Natural killer cell (primary cell): ENCODE measurements at regions not wholly inside any gene's neighbourhood (a gene's known extent, or its start where the extent isn't known, plus 50 kb on each side); places are given as distances from the start of the nearest gene placed in this dataset.

Source experiments
- ATAC-seq, 3 donors: fragments of 150-1000 bp in 2 of 3; fragments of 200-7000 bp in 1 of 3; cut with Tn5 transposase; 1 replicate in 1 of 3; 2 replicates in 2 of 3; pipeline ENCODE4 v1.10.0; 2021; ENCODE audit warnings: mild to moderate bottlenecking in 2 of 3, moderate library complexity in 2 of 3
- DNase-seq, 2 donors: peaks; one replicate each; pipeline versions ENCODE4 v3.0.0 to v3.0.0-alpha.2; 2013 to 2021; ENCODE audit warnings: mixed read lengths in 1 of 2
- H3K27ac ChIP-seq: one replicate; pipeline ENCODE4 v1.5.1; 2013; ENCODE audit warnings: mild to moderate bottlenecking, low read length
- H3K27me3 ChIP-seq: one replicate; pipeline ENCODE4 v1.6.1; 2013; ENCODE audit warnings: low read length; ENCODE audit not compliant: control insufficient read depth, insufficient read depth
- H3K36me3 ChIP-seq: one replicate; pipeline ENCODE4 v1.6.1; 2013; ENCODE audit warnings: low read length; ENCODE audit not compliant: control insufficient read depth, insufficient read depth
- H3K4me1 ChIP-seq: one replicate; pipeline ENCODE4 v1.6.1; 2013; ENCODE audit warnings: low read length; ENCODE audit not compliant: control insufficient read depth, insufficient read depth
- H3K4me3 ChIP-seq: one replicate; pipeline ENCODE4 v1.5.1; 2013; ENCODE audit warnings: low read length
- H3K9me3 ChIP-seq: one replicate; pipeline ENCODE4 v1.6.1; 2013; ENCODE audit warnings: low read length; ENCODE audit not compliant: control insufficient read depth, insufficient read depth
- H3K27ac Mint-ChIP-seq, 2 donors: one replicate each; pipeline ENCODE4 v1.8.0; 2022; ENCODE audit warnings: mild to moderate bottlenecking in 2 of 2, mixed read lengths in 2 of 2, moderate library complexity in 1 of 2
- H3K27me3 Mint-ChIP-seq, 2 donors: one replicate each; pipeline ENCODE4 v1.8.0; 2022; ENCODE audit warnings: low read depth in 2 of 2, mixed read lengths in 2 of 2
- H3K36me3 Mint-ChIP-seq: one replicate; pipeline ENCODE4 v1.8.0; 2022; ENCODE audit warnings: mixed read lengths
- H3K4me1 Mint-ChIP-seq, 2 donors: one replicate each; pipeline ENCODE4 v1.8.0; 2022; ENCODE audit warnings: mixed read lengths in 2 of 2
- H3K4me3 Mint-ChIP-seq: one replicate; pipeline ENCODE4 v1.8.0; 2022; ENCODE audit warnings: mild to moderate bottlenecking, moderate library complexity, mixed read lengths
- H3K9me3 Mint-ChIP-seq, 2 donors: one replicate each; pipeline ENCODE4 v1.8.0; 2022; ENCODE audit warnings: mixed read lengths in 2 of 2
- WGBS: methylation state at CpG from one replicate; pipeline ENCODE4 v1.1.7; 2013; ENCODE audit warnings: missing lambda C conversion rate; ENCODE audit not compliant: insufficient coverage; 5-methylcytosine and 5-hydroxymethylcytosine counted together
- intact Hi-C: fragments of 100-400 bp; cut with micrococcal nuclease; formaldehyde crosslinking; loops from one replicate; pipeline ENCODE4 v1.14.2; 2022
- TF ChIP-seq, protein P1 (sequence below): fragments of 200-600 bp; IDR thresholded peaks from one replicate; pipeline ENCODE4 v1.8.0; 2022; ENCODE audit warnings: antibody characterized with exemption

DNA sequence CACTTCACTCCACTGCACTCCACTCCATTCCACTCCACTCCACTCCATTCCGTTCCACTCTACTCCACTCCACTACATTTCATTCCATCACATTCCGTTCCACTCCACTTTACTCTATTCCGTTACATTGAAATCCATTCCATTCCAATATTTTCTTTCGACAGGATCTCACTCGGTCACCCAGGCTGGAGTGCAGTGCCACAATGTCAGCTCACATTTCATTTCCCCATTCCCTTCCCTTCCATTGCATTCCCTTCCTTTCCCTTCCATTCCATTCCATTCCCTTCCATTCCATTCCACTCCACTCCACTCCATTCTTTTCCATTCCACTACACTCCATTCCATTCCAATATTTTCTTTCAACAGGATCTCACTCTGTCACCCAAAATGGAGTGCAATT is 1407.6 kb upstream of the USP9Y start:
- H3K4me3 Mint-ChIP-seq: no peak overlapping the region
- Histone ChIP-seq H3K4me1 (no peaks in the 10 kb centered on the region), H3K9me3 (no peaks in the 10 kb centered on the region), H3K36me3 (no peaks in the 10 kb centered on the region), H3K4me3 (no peak overlapping the region), H3K27ac (no peak overlapping the region), H3K27me3 (no peaks in the 10 kb centered on the region)
- TF ChIP-seq, protein P1, sequence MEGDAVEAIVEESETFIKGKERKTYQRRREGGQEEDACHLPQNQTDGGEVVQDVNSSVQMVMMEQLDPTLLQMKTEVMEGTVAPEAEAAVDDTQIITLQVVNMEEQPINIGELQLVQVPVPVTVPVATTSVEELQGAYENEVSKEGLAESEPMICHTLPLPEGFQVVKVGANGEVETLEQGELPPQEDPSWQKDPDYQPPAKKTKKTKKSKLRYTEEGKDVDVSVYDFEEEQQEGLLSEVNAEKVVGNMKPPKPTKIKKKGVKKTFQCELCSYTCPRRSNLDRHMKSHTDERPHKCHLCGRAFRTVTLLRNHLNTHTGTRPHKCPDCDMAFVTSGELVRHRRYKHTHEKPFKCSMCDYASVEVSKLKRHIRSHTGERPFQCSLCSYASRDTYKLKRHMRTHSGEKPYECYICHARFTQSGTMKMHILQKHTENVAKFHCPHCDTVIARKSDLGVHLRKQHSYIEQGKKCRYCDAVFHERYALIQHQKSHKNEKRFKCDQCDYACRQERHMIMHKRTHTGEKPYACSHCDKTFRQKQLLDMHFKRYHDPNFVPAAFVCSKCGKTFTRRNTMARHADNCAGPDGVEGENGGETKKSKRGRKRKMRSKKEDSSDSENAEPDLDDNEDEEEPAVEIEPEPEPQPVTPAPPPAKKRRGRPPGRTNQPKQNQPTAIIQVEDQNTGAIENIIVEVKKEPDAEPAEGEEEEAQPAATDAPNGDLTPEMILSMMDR: no peak
- 50% methylated on average over 5 of the region's 5 CpGs for WGBS
- no peaks in the 10 kb centered on the region for H3K9me3 Mint-ChIP-seq
- intact Hi-C loops: no loop called here
- ATAC-seq: no peak
- H3K27ac Mint-ChIP-seq: no peak overlapping the region
- no peaks in the 10 kb centered on the region for H3K36me3 Mint-ChIP-seq
- H3K4me1 Mint-ChIP-seq: no peaks in the 10 kb centered on the region
- no peak for DNase-seq
- H3K27me3 Mint-ChIP-seq: no peaks in the 10 kb centered on the region

DNA sequence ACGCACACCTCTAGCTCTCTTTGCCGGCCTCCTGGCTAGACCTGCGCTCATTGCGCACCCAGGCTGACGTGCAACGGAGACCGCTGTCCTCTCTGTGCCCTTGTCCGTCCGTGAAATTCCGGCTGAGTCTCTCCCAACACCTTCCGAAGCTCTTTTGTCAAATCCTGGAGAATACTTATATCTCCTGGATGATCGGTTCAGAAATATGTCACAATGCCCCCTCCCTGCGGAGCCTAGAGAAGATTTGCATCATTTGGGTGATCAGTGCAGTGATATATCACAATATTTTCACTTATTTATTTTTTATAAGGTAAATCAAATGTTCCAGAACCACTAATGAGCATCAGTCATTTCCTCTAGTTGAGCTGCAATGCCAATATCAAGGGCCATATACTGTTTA is 1366.9 kb upstream of the USP9Y start:
- H3K4me3 ChIP-seq: no peak overlapping the region
- intact Hi-C loops: no loop called here
- Mint-ChIP-seq H3K36me3 (no peaks in the 10 kb centered on the region), H3K27ac (no peak overlapping the region), H3K27me3 (no peaks in the 10 kb centered on the region), H3K9me3 (no peaks in the 10 kb centered on the region), H3K4me1 (no peaks in the 10 kb centered on the region), H3K4me3 (no peak overlapping the region)
- no peaks in the 10 kb centered on the region for H3K36me3 ChIP-seq
- WGBS: 84% methylated on average over 12 of the region's 13 CpGs
- no peak overlapping the region for H3K27ac ChIP-seq
- TF ChIP-seq, protein P1: no peak
- DNase-seq: peak in 1 of 2 donors; percentile 8
- H3K27me3 ChIP-seq: no peaks in the 10 kb centered on the region
- H3K9me3 ChIP-seq: no peaks in the 10 kb centered on the region
- no peak for ATAC-seq
- H3K4me1 ChIP-seq: no peaks in the 10 kb centered on the region
